Fibroblast of lung (primary cell): ENCODE measurements at regions not wholly inside any gene's neighbourhood (a gene's known extent, or its start where the extent isn't known, plus 50 kb on each side); places are given as distances from the start of the nearest gene placed in this dataset.

Source experiments
- EZH2 ChIP-seq: IDR thresholded peaks from 2 replicates; pipeline ENCODE4 v1.5.1; 2012; ENCODE audit warnings: low read length, control low read depth, mild to moderate bottlenecking; ENCODE audit errors: missing control alignments
- TF ChIP-seq, protein P1 (sequence below), 2 donors: IDR thresholded peaks in 1 of 2; conservative IDR thresholded peaks in 1 of 2; 1 replicate in 1 of 2; 2 replicates in 1 of 2; pipeline ENCODE4 v1.5.1; 2011 to 2012; ENCODE audit warnings: low read length in 2 of 2, control low read depth in 1 of 2, inconsistent platforms in 1 of 2, low read depth in 1 of 2, mild to moderate bottlenecking in 1 of 2

DNA sequence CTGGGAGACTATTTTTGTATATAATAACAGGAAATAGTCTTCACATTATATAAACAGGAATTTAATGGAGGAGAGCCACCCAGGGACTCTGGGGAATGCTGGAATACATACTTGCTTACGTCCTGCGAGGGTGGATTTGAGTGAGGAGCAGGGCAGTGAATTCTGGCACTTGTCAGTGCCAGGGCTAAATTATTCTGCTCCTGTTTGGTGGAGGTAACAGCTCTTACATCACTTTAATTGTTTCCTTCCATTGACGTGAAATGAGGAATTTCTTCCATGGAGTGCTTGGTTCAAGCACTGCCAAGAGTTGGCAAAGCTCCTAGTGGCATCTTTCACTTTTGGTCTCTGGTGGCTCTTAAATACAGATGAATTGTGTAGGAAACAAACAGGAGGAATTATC, 94.1 kb upstream of the GOLGA8J start:
- TF ChIP-seq, protein P1, sequence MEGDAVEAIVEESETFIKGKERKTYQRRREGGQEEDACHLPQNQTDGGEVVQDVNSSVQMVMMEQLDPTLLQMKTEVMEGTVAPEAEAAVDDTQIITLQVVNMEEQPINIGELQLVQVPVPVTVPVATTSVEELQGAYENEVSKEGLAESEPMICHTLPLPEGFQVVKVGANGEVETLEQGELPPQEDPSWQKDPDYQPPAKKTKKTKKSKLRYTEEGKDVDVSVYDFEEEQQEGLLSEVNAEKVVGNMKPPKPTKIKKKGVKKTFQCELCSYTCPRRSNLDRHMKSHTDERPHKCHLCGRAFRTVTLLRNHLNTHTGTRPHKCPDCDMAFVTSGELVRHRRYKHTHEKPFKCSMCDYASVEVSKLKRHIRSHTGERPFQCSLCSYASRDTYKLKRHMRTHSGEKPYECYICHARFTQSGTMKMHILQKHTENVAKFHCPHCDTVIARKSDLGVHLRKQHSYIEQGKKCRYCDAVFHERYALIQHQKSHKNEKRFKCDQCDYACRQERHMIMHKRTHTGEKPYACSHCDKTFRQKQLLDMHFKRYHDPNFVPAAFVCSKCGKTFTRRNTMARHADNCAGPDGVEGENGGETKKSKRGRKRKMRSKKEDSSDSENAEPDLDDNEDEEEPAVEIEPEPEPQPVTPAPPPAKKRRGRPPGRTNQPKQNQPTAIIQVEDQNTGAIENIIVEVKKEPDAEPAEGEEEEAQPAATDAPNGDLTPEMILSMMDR (conservative IDR thresholded peaks at IDR 0.05 in 1 of 2, IDR thresholded peaks at IDR 0.05 in 1 of 2; ENCODE audit: low read depth in 1 of 2, low read length in 2 of 2) = no peak
- no peak for TF ChIP-seq EZH2
